M059J (cell line): ENCODE measurements at regions not wholly inside any gene's neighbourhood (a gene's known extent, or its start where the extent isn't known, plus 50 kb on each side); places are given as distances from the start of the nearest gene placed in this dataset.
A peak's percentile ranks its signal among the peaks of the same experiment; 100 is the strongest.
"Not testable (repeated sequence)": the region's sequence is repeated elsewhere in the genome, so short reads cannot be mapped to it uniquely, and the experiment has no call there.

Experiments used
- DNase-seq: peaks from one replicate; pipeline ENCODE4 v3.0.0-alpha.2; 2012; ENCODE audit warnings: low read depth

DNA sequence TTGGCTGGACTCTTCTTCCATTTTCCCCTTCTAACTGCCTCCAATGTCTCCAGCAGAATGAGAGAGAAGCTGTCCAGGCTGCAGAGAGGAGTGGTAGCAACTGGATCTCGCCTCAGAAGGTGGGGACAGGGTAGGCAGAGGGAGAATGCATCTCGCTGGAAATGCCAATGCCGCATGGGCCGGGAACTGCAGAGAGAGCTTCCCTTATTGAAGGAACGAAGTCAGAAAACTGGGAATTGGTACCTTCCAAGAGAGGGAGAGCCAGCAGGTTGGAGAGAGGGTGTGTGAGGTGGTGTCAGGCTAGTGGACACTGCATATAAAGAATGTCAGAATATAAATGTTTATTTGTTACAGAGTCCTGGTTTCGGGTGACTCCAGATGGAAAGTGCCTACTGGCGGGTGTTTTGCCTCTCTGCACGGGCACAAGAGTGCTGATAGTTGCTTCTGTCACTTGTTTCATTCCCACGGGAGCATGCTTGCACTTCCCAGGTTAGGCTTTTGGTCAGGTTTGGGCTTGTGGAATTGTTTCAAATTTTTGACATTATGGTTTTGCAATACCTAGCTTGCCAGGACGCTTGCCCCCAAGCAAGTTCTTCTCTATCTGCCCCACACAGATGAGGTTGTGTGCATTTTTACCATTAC lies 156.8 kb upstream of the STS start:
- no peak for DNase-seq

DNA sequence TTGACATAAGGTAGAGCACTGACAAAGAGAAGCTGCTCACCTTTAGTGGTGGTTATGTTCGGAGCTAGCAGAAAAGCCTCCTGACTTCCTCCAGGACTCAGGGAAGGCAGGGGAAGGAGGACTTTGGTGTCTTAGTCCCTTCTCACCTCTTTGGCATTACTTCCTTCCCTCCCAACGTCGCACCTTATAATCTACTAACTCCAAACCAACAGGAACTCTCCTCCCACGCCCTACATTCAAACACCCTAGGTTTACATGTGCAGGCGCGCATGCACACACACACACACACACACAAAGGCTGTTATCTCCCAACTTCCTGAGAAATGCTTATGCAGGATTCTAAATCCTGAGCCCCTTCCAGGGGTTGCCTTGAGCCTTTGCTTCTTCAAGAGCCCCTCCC lies 157.7 kb upstream of the STS start:
- DNase-seq, result no peak

DNA sequence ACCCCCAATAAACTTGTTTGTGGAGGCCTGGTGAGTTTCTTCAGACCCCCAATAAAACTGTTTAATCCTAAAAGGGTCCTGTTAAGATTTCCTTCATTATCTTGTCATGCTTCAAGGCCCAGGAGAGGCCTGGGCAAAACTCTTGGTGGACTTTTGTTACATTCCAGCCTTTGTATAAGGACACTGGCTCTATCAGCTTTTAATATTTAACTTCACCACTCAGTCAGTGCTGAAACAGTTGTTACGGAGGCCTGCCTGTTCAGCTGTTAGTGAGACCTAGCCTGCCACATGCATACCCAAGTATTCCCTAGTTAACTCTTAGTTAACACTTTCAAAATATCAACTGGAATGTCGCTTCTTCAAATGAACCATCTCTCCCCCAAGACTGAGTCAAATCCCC lies 158.8 kb upstream of the STS start:
- DNase-seq, result not testable (repeated sequence)

DNA sequence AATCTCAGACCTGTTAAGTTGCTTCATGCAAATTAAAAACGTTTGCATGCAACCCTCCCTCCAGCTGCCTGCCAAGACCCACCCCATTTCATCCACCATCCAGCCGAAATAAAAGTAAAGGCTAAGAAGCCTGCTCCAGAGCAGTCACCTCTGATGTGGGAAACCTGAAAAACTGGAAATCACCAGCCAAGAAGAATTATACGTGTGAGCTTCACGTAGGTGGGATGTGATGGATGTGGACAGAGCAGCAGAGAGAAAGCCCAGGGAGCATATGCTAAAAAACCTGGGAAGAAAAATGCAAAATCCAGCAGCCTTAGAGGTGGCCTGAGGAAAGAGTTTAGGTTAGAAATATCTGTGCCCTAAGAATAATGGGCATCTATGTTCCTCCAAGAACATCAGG lies 160.6 kb upstream of the STS start:
- no peak for DNase-seq

DNA sequence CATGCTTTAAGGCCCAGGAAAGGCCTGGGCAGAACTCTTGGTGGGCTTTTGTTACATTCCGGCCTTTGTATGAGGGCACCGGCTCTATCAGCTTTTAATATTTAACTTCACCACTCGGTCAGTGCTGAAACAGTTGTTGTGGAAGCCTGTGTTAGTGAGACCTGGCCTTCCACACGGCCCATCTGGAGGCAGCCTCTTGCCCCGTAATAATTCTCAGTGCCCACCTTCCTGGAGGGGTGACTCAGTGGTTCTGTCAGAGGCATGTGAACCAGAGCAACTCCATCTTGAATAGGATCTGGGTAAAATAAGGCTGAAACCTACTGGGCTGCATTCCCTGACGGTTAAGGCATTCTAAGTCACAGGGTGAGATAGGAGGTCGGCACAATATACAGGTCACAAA lies 162.0 kb upstream of the STS start:
- no peak for DNase-seq

DNA sequence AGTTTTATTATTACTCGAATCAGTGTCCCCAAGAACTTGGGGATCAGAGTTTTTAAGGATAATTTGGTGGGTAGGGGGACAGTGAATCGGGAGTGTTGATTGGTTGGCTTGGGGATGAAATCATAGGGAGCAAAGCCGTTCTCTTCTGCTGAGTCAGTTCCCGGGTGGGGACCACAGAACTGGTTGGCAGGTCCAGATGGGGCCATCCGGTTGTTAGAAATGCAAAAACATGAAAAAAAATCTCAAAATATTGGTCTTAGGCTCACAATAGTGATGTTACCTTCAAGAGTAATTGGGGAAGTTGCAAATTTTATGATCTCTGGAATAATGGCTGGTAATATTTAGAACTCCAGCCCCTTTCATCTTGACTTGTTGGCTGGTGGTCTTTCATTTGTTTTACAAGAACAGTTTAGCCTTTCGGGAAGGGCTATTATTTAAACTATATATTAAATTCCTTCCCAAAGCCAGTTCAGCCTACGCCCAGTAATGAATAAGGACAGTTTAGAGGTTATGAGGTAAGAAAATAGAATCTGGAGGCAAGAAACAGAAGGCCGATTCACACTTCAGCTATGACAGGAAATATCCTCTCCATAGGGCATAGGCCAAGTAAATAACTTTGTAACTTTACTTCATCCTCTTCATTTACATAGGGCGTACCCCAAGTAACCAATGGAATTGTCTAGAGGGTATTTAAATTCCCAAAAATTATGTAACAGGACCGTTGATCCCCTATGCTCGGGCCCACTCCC lies 164.1 kb upstream of the STS start:
- no peak for DNase-seq

DNA sequence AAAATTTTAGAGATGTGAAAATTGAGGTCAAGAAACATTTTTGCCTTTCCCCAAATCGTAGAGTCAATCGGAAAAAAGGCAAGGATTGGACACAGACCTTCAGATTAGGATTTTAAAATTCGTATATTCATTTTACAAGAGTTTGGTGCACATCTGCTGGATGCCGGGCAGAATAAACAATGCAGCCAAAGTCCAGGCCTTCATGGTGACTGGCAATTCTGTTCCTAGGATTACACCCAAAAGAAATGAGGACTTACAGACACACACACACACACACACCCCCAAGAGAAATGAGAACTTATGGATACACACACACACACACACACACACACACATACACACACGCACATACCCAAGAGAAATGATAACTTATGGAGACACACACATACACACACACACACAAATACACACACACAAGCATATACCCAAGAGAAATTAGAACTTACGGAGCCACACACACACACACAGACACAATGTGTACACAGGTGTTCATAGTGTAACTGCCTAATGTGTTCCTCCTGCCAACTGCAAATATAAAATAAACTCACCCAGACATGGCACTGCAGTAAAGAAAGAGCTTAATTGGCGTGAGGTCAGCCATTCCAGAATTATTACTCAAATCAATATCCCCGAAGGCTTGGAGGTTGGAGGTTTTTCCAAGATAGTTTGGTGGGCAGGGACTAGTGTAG lies 165.7 kb upstream of the STS start:
- DNase-seq, result no peak

DNA sequence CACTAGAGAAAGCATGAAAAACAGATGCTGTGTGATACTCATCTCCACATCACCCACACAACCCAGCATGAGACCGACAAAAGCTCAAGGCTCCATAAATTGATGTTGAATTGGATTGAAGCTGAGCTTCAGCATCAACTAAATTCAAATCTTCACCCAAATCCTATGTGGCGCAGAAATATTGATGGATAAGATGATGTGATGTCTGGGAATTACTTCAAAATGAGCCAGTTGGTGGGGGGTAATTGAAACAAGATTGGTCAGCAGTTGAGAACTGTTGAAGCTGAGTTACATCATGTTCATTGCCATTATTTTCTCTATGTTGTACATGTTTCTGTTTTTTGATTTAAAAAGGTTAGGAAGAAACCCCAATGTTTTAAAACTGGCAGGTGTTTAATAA lies 166.5 kb upstream of the STS start:
- no peak for DNase-seq

DNA sequence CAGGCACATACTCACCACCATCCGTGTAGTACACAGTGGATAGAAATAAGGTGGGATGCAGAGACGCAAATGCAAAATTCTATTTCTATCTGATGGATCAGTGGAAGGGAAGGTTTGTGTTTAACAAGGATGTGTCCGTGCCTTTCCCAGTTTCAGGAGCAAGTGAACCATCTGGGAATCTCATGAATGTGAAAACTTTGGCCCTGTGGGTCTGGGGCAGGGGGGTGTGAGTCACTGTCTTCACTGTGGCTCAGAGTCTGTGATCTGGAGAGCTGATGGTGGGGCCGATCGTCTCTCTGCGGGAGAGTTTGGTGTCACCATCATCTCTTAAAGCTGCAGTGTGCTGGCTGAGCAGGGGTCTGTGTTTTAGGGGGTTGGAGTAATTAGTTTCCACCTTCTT lies 179.3 kb upstream of the STS start:
- peak; percentile 15 for DNase-seq

DNA sequence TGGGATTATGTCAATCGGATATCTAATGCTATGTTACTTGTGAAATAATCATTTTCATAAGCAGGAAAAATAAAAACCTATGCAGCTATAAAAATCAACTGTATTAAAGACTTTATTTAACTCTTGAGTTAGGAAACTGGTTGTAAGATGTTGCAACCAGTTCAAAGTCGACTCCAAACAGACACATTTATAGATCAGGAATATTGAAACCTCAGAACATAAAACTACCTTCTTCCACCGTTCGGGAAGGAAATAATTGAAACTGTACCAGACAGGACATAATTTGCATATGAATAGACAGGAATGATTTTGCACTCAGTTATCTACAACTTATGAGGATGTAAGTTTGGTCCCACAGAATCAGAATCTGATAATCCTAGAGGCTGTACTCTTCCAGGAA lies 181.8 kb upstream of the STS start:
- DNase-seq, result no peak

DNA sequence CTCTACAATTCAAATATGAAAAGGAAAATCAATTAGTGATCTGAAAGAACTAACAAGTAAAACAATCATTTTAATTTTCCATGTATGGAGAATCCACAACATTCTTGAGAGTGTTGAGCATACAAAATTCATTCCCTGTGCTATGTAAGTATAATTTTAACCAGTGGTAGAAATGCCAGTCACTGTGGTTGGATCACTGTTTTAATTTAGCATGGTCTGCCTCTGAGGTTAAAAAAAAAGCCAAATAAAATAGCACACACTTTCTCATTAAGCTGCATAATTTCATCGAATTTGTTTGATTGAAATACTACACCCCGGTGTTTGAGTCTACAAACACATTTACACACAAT lies 185.5 kb upstream of the STS start:
- no peak for DNase-seq

DNA sequence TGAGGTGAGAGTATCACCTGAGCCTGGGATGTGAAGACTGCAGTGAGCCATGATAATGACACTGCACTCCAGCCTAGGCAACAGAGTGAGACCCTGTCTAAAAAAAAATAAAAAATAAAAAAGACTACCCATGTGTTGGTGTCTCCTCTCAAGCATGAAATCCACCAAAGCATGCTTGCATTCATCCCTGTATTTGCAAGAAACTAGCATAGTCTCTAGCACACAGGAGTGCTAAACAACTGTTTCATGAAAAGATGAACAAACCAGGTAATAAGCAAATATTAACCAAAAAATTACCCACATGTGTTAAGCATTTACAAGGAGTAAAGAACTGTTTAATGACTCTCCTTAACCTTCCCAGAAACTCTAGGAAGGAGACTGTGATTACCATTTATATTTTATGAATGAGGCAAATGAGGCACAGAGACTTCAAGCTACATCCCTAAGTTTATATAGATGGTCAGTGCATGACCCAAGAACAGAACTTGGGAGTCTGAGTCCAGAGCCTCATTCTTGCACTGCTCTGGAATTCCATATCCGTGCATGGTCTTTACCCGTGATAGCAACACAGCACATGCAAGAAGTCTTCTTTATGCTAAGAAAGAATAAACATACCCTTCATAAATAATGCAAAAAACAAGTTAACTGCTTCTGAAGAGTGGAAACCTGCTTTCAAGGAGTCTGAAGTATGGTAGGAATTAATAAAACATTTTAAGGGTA lies 186.1 kb upstream of the STS start:
- no peak for DNase-seq

DNA sequence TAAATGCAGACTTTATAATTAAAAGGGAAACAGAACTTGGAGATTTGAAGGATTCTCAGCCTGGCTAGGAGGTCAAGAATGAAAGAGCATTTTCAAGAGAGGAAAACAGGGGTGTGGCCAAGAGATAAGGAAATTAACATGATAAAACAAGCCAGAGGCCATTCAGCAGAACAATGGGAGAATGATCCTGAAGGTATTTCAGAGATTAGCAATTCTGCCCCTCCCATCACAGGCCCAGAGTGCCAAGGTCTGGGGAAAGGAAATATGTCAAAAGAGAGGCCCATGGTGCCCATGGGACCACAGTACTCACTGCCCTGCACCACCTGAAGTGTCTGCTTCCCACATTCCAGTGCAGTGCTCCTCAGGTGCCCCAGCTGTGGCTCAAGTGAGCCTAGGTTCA lies 188.5 kb upstream of the STS start:
- no peak for DNase-seq

DNA sequence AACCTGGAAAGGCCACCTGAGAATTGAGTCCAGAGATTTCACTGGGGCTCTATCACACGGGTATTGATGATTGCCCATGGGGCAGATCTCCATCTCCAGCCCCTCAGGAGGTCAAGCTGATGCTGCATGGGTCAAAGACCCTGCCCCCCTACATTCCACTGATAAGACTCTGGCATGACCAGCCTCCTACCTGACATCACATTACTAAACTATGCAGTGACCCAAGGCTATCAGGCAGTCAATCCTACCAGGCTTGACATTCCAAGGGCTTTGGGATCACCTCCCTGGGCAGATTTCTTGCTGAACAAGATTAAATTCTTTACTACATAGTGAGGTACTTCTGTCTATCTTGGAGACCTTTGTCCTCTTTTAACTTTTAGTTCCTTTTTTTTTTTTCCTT lies 192.7 kb upstream of the STS start:
- DNase-seq, result no peak

DNA sequence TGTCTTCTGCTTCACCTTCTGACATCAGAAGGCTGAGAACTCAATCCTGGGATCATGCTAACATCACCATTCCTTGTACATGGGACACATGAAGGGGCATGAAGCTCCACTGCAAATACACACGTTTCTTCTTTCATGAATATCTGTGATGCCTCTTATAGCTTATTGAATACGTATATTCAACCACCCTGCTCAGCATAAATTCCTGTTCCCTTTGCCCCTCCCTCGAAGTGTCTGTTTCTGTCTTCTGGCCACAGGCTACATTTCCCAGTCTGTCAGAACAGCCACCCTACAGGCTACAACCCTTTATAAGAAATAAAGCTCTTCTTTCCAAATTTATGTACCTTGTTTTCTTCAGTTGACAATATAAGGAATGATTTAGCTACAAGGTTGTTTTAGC lies 201.3 kb upstream of the STS start:
- no peak for DNase-seq

DNA sequence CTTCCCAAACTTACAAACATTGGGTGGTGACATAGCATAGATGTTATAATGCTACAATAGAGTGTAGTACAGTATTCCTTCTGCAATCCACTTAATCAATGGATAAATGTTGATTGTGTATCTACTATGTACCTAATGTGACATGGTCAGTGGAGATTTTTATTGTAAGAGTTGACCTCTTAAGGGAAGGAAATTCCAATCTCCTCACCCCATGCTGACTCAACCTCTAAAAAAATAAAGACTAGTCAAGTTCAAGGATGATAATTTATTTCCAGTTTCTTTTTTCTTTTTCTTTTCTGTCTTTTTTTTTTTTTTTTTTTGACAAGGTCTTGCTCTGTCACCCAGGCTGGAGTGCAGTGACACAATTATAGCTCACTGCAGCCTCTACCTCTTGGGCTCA lies 206.5 kb upstream of the STS start:
- DNase-seq, result peak; percentile 51

DNA sequence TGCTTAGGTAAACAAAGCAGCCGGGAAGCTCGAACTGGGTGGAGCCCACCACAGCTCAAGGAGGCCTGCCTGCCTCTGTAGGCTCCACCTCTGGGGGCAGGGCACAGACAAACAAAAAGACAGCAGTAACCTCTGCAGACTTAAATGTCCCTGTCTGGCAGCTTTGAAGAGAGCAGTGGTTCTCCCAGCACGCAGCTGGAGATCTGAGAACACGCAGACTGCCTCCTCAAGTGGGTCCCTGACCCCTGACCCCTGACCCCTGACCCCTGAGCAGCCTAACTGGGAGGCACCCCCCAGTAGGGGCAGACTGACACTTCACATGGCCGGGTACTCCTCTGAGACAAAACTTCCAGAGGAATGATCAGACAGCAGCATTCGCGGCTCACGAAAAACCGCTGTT lies 214.6 kb upstream of the STS start:
- not testable (repeated sequence) for DNase-seq

DNA sequence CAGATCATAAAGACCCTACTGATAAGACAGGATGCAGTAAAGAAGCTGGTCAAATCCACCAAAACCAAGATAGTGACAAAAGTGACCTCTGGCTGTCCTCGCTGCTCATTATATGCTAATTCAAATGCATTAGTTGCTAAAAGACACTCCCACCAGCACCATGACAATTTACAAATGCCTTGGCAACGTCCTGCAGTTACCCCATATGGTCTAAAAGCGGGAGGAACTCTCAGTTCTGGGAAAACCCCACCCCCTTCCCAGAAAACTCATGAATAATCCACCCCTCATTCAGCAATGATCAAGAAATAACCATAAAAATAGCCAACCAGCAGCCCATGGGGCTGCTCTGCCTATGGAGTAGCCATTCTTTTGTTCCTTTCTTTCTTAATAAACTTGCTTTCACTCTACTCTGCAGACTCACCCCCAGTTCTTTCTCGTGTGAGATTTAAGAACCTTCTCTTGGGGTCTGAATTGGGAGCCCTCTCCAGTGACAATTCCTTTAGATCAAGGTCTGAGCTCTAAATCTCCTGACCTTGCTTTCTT lies 217.1 kb upstream of the STS start:
- no peak for DNase-seq

DNA sequence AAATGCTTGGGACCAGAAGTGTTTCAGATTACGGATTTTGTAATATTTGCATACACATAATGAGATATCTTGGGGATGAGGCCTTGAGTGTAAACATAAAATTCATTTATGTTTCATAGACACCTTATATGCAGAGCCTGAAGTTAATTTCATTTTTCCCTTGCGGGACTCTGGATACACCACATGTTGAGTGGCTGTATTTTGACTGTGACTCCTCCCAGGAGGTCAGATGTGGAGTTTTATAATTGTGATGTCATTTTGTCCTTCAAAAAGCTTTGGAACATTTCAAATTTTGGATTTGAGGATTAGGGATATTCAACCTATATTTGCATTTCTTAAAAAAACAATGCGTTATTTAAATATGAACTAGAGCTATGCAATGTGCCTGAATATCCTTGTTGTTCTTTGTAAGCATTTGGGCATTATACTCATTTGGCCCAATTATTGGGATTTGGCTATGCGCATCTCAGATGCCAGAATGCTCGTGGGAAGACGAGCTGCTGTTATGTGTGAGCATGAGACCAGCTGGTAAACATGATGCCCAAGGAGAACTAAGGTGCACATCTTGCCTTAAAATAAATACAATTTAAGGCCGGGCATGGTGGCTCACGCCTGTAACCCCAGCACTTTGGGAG lies 223.0 kb upstream of the STS start:
- no peak for DNase-seq

DNA sequence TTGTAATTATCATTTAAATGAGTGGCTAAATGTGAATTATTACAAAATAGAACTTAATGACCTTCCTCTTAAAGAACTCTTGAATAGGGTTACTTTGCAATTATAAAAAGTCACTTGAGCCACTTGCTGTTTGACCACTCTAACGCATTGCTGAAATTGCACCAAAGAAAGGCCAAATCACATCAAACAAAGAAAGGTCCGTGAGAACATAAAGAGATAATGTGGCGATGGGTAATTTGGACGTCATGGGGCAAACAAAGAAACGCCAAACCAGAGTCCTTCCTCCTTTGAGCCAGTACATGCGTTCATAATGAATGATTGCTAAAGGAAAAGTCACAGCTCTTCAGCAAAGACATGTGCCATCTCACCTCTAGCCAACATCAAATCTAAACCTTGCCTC lies 229.8 kb upstream of the STS start:
- DNase-seq, result no peak

DNA sequence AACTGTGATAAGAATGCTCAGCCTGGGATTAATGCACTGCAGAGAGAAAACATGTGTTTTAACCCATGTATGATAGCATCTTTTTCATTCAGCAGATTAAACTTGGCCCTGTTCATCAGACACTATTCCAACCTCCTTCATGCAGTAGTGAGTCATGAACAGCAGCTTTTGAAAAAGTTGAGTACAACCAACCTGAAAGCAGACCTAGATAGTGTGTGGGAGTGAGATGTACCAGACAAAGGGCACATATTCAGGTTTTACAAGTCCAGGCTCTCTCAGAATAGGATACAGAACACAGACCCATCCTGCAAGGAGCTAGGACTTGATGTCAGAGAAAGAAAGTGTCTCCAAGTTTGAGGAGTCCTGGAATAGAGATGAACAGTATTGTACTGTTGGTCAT lies 237.3 kb upstream of the STS start:
- DNase-seq, result no peak

DNA sequence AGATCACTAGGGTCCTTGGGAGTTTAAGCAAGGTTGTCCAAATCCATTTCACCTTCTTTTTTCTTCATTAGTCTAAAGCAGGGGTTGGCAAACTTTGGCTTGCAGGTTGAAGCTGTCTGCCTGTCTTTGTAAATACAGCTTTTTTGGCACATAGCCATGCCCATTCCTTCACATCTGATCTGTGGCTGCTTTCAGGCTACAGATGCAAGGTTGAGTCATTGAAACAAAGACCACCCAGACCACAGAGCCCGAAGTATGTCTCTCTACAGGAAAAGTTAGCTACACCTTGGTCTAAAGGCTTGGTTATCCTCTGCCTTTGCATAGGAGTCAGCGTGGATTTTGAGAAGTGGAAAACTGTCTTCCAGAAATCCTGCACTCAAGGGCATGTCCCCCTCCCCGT lies 238.1 kb upstream of the STS start:
- DNase-seq, result no peak
